ENCODE measurements at regions not wholly inside any gene's neighbourhood (a gene's known extent, or its start where the extent isn't known, plus 50 kb on each side); places are given as distances from the start of the nearest gene placed in this dataset.

DNA sequence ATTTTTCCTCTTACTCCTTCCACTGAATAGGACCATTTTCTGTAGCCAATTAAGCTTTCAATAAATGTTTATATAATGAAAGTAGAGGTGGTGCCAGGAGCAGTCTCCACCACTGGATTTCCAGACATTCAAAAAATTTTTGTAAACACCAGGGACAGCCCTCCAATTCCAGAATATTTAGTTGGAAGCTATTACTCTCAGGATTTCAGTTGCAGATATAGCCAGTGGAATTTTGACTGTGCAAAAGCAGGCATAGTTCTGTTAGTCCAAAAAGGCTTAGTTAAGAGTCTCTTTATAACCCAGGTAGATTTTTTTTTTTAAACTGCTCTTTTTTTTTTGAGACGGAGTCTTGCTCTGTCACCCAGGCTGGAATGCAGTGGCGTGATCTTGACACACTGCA lies 138.1 kb upstream of the DMRT1 start:
- TF ChIP-seq SIN3A (IDR thresholded peaks at IDR 0.05; ENCODE audit: borderline replicate concordance, low read depth, low read length) (no peak), EZH2phosphoT487 (IDR thresholded peaks at IDR 0.05; ENCODE audit: borderline replicate concordance, low read depth) (no peak), RCOR1 (IDR thresholded peaks at IDR 0.05; ENCODE audit: low read length) (no peak)
- TF ChIP-seq, protein P1, sequence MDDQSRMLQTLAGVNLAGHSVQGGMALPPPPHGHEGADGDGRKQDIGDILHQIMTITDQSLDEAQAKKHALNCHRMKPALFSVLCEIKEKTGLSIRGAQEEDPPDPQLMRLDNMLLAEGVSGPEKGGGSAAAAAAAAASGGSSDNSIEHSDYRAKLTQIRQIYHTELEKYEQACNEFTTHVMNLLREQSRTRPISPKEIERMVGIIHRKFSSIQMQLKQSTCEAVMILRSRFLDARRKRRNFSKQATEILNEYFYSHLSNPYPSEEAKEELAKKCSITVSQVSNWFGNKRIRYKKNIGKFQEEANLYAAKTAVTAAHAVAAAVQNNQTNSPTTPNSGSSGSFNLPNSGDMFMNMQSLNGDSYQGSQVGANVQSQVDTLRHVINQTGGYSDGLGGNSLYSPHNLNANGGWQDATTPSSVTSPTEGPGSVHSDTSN (IDR thresholded peaks at IDR 0.05): no peak

Data from SK-N-SH (cell line).